NCI-H510A (cell line): ENCODE measurements at regions not wholly inside any gene's neighbourhood (a gene's known extent, or its start where the extent isn't known, plus 50 kb on each side); places are given as distances from the start of the nearest gene placed in this dataset.
"Not testable (repeated sequence)": the region's sequence is repeated elsewhere in the genome, so short reads cannot be mapped to it uniquely, and the experiment has no call there.

Source experiments
- DNase-seq: peaks from one replicate; lab custom pipeline; 2025; lab: John Stamatoyannopoulos, UW

GRCh38 chrX:110519501-110519900, 160.9 kb downstream of the RTL9 start:
- no peak for DNase-seq

DNA sequence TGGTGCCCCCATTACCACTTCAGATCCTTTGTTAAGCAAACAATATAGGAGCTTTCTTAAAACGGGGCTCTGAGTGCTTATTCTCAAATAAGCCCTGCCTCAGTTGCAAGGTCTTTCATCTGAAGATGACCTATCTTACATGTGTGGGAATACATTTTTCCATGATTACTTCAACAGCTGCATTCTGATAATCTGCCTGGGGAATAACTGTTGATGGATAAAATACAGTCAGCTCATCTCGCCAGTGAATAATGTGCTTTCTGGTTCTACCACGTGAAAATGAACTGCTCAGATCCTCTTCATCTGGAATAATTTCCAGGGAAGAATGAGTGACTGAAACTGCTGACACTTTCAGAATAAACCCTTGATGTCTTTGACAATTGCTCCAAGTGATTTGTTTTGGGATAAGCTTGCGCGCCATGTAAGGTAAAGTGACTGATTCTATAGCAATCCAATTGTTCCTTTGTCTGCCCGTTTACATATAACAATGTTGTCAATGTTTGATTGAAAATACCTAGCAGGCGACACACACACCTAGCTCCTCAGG, 161.3 kb downstream of the RTL9 start:
- DNase-seq = no peak

GRCh38 chrX:110520652-110521051, 162.0 kb downstream of the RTL9 start:
- DNase-seq = not testable (repeated sequence)

DNA sequence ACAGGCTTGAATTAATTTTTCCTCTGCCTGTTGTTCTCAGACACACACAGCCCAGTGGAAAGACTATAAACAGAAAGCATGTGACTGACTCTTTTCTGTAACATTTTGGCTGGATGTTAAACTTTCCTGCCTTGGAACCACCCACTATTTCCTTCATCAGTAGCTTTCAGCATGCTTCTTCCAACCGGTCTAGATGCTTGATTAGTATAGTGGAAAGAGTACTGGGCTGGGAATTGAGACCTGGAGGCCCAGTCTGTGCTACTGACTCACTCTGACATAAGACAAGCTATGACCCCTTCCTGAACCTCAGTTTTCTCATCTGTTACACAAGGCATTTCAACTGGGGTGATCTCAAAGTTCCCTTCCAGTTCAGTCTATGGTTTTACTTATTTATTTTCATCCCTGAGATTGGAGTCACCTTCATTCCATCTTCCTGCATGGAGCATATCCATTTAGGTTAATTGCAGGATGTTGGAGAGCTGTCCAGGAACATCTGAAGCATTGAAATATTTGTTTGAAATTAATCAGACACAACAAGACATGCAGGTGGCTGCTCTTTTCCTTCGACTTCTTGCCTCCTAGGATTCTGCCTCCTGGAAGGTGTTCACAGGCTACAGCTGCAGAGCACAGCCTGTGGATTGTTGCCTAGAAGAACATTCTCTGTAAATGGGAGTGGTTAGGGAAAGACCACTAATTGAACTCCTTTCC, 173.4 kb downstream of the RTL9 start:
- no peak for DNase-seq

DNA sequence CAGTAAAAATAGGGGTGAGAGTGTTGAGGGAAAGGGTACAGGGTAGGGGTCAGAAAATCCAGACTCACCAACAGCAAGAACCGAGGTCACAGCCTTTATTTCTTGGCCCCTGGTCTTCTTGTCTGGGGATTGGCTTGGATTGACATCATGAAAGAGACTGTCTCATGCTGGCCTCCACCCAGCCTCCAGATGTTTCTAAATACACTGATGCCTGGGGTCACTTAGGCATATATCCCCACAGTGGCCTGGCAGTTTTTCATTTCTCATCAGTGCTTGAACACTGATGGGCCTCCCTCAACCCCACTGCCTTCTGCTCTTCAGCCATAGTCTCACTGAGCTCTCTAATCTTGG, 173.9 kb downstream of the RTL9 start:
- no peak for DNase-seq

DNA sequence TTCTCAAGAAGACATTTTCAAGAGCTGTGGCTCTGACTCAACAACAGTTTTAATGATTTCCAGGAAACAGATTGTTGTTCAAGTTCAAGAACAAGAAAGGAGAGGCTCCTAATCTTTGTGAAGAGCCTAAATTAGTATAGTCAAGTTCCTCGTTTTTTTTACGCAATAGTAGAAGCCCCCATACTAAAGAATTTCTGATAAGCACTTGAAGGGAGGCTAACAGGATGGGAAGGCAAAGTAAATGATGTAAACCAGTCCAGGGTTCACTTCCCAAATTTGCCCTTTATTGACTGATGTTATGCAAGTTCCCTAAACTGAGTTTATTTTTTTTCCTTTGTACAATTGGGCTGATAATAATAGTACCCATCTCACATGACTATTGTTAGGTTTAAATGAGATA, 178.2 kb downstream of the RTL9 start:
- DNase-seq = no peak

GRCh38 chrX:110541266-110541665, 182.6 kb downstream of the RTL9 start:
- DNase-seq = no peak

- not testable (repeated sequence) for DNase-seq
Observed at GRCh38 chrX:110550854-110551253, 192.2 kb downstream of the RTL9 start.

- DNase-seq = no peak
Observed at GRCh38 chrX:110557864-110558263, 199.2 kb downstream of the RTL9 start.

GRCh38 chrX:110558406-110558805, 199.8 kb downstream of the RTL9 start:
- DNase-seq = no peak

DNA sequence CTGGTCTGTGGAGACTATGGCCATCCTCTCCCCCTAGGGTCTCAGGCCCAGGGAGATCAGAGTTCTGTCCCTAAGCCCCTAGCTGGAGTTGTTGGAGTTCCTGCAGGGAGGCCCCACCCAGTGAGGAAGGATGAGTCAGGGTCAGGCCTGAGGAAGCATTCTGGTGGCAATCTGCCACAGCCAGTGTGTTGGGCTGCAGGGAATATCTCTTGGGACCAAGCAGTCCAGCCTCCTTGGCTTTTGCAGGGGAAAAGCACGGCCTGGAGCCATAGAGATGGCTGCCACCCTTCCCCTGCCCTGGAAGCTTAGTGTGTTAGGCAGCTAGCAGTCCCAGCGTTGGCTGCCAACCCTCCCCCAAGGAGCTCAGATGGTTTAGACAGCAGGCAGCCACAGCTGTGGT, 202.4 kb downstream of the RTL9 start:
- no peak for DNase-seq

- DNase-seq = no peak
Observed at GRCh38 chrX:110563282-110563681, 204.6 kb downstream of the RTL9 start.

GRCh38 chrX:110568441-110568840, 209.8 kb downstream of the RTL9 start:
- DNase-seq = no peak

- no peak for DNase-seq
Observed at GRCh38 chrX:110569506-110569905, 210.9 kb downstream of the RTL9 start.

- DNase-seq = no peak
Observed at GRCh38 chrX:110578270-110578669, 217.3 kb downstream of the CHRDL1 start.

GRCh38 chrX:110584083-110584482, 211.5 kb downstream of the CHRDL1 start:
- no peak for DNase-seq

- no peak for DNase-seq
Observed at GRCh38 chrX:110588164-110588563, 207.5 kb downstream of the CHRDL1 start.

GRCh38 chrX:110588853-110589252, 206.8 kb downstream of the CHRDL1 start:
- no peak for DNase-seq

- DNase-seq = no peak
Observed at GRCh38 chrX:110600745-110601310, 194.8 kb downstream of the CHRDL1 start.

GRCh38 chrX:110614596-110614995, 181.0 kb downstream of the CHRDL1 start:
- no peak for DNase-seq
